ENCODE measurements at regions not wholly inside any gene's neighbourhood (a gene's known extent, or its start where the extent isn't known, plus 50 kb on each side); places are given as distances from the start of the nearest gene placed in this dataset.

- Histone ChIP-seq H3K27ac (ENCODE audit: insufficient read depth, low read length) (no peak overlapping the region), H3K4ac (ENCODE audit: low read depth, low read length) (no peak overlapping the region), H3K14ac (replicated peaks; ENCODE audit: low read depth, low read length) (no peak overlapping the region), H2BK120ac (ENCODE audit: low read depth, low read length) (no peak overlapping the region), H2AK5ac (ENCODE audit: low read depth, low read length) (no peak overlapping the region), H2BK5ac (ENCODE audit: low read depth, low read length, poor library complexity, severe bottlenecking) (no peak overlapping the region), H3K4me3 (ENCODE audit: insufficient read depth, low read depth, low read length) (no peak overlapping the region), H3K18ac (ENCODE audit: low read depth, low read length) (no peak overlapping the region), H2AK9ac (replicated peaks; ENCODE audit: low read depth, low read length, poor library complexity) (no peak overlapping the region), H2AFZ (replicated peaks; ENCODE audit: low read length, poor library complexity) (no peak overlapping the region), H3K9me3 (ENCODE audit: control insufficient read depth, insufficient read depth, low read length) (peaks cover 35% of the 10 kb centered on the region), H3K27me3 (ENCODE audit: control insufficient read depth, insufficient read depth, low read length) (no peaks in the 10 kb centered on the region), H3K9me1 (ENCODE audit: insufficient read depth, low read length) (no peaks in the 10 kb centered on the region), H2BK20ac (ENCODE audit: low read depth, low read length) (no peak overlapping the region), H4K20me1 (ENCODE audit: insufficient read depth, low read length) (no peaks in the 10 kb centered on the region), H3K56ac (ENCODE audit: extremely low read depth, insufficient read depth, low read length) (no peak overlapping the region), H3K4me1 (ENCODE audit: control insufficient read depth, insufficient read depth, low read length) (no peaks in the 10 kb centered on the region), H4K5ac (ENCODE audit: low read depth, low read length) (no peak overlapping the region), H4K8ac (ENCODE audit: low read depth in 2 of 2, low read length in 2 of 2) (no peak overlapping the region), H4K91ac (ENCODE audit: insufficient read depth, low read depth, low read length) (no peak overlapping the region), H3K79me1 (ENCODE audit: low read depth in 1 of 2, low read length in 2 of 2) (no peaks in the 10 kb centered on the region), H3K9ac (ENCODE audit: low read depth, low read length) (no peak overlapping the region), H3K36me3 (ENCODE audit: control insufficient read depth, insufficient read depth, low read length) (no peaks in the 10 kb centered on the region), H2BK15ac (ENCODE audit: low read depth, low read length) (no peak overlapping the region), H3K4me2 (ENCODE audit: low read depth, low read length) (no peak overlapping the region), H3K23ac (ENCODE audit: low read depth, low read length) (no peak overlapping the region)
- ChIA-PET POLR2A (ENCODE audit: unreplicated experiment) (no interaction called here), CTCF (no interaction called here)
- intact Hi-C loops (cut with micrococcal nuclease) (no loop called here), dilution Hi-C loops (cut with HindIII; ENCODE audit: low sequenced_read_pairs, unreplicated experiment) (no loop called here), in situ Hi-C loops (cut with MboI; ENCODE audit: low sequenced_read_pairs) (no loop called here)
- BruUV-seq (replicated peaks): no TSS peak
- DNase-seq (no peak), ATAC-seq (ENCODE audit: low read depth) (no peak)
- TF ChIP-seq CHD1 (IDR thresholded peaks at IDR 0.05; ENCODE audit: low read depth, low read length) (no peak), NFE2L2 (IDR thresholded peaks at IDR 0.05; ENCODE audit: low read depth, low read length) (no peak), CTCF (conservative IDR thresholded peaks at IDR 0.05; ENCODE audit: low read depth, low read length) (no peak), RFX5 (IDR thresholded peaks at IDR 0.05; ENCODE audit: low read depth, low read length) (no peak), MAZ (IDR thresholded peaks at IDR 0.05; ENCODE audit: borderline replicate concordance, low read depth, low read length) (no peak), RCOR1 (IDR thresholded peaks at IDR 0.05; ENCODE audit: insufficient replicate concordance, low read length) (no peak), USF2 (IDR thresholded peaks at IDR 0.05; ENCODE audit: low read depth, low read length) (no peak), MXI1 (IDR thresholded peaks at IDR 0.05; ENCODE audit: borderline replicate concordance, low read depth, low read length) (no peak), ELK1 (IDR thresholded peaks at IDR 0.05; ENCODE audit: borderline replicate concordance, low read depth, low read length) (no peak), RAD21 (IDR thresholded peaks at IDR 0.05; ENCODE audit: low read length) (no peak), POLR2A (IDR thresholded peaks at IDR 0.05; ENCODE audit: low read depth, low read length) (no peak)
- no CpG with 5 or more reads among the region's 2 CpGs for WGBS, 2 experiments (ENCODE audit: extremely low coverage in 2 of 2, insufficient read length in 1 of 2)
Observed at GRCh38 chr11:133608496-133608895, 76.2 kb upstream of the OPCML start.
